DOHH2 (cell line): ENCODE measurements at regions not wholly inside any gene's neighbourhood (a gene's known extent, or its start where the extent isn't known, plus 50 kb on each side); places are given as distances from the start of the nearest gene placed in this dataset.

Experiments used
- H3F3A ChIP-seq: fragments of 200-600 bp; sonication (generic), shearing (Covaris generic); 2 replicates; pipeline ENCODE4 v1.6.0; 2016; ENCODE audit warnings: antibody characterized with exemption, mild to moderate bottlenecking; ENCODE audit not compliant: control insufficient read depth, insufficient read depth
- H3K27ac ChIP-seq: fragments of 200-600 bp; sonication (generic); 2 replicates; pipeline ENCODE4 v1.5.1; 2014; ENCODE audit warnings: low read depth, mild to moderate bottlenecking, low read length, moderate library complexity
- H3K27me3 ChIP-seq: fragments of 200-600 bp; sonication (generic); 2 replicates; pipeline ENCODE4 v1.6.1; 2014; ENCODE audit warnings: mild to moderate bottlenecking, low read length, mixed read lengths; ENCODE audit not compliant: control insufficient read depth
- H3K36me3 ChIP-seq: fragments of 200-600 bp; sonication (generic); 2 replicates; pipeline ENCODE4 v1.6.1; 2014; ENCODE audit warnings: mild to moderate bottlenecking, low read length, moderate library complexity, mixed read lengths; ENCODE audit not compliant: control insufficient read depth
- H3K4me1 ChIP-seq: fragments of 200-600 bp; sonication (generic); 2 replicates; pipeline ENCODE4 v1.6.1; 2014; ENCODE audit warnings: mild to moderate bottlenecking, low read length, mixed read lengths; ENCODE audit not compliant: control insufficient read depth
- H3K4me2 ChIP-seq: fragments of 200-600 bp; sonication (generic); 2 replicates; pipeline ENCODE4 v1.6.0; 2014; ENCODE audit warnings: mild to moderate bottlenecking, low read length, moderate library complexity
- H3K4me3 ChIP-seq: fragments of 200-600 bp; sonication (generic); 2 replicates; pipeline ENCODE4 v1.5.1; 2014; ENCODE audit warnings: mild to moderate bottlenecking, low read length, mixed read lengths
- H3K79me2 ChIP-seq: fragments of 200-600 bp; sonication (generic); 2 replicates; pipeline ENCODE4 v1.6.1; 2014; ENCODE audit warnings: mild to moderate bottlenecking, low read length, mixed read lengths; ENCODE audit not compliant: control insufficient read depth
- H3K9me2 ChIP-seq: fragments of 200-600 bp; sonication (generic); replicated peaks from 2 replicates; pipeline ENCODE4 v1.6.1; 2014; ENCODE audit warnings: mild to moderate bottlenecking, low read length, mixed read lengths; ENCODE audit not compliant: control insufficient read depth
- H3K9me3 ChIP-seq: fragments of 200-600 bp; sonication (generic); 2 replicates; pipeline ENCODE4 v1.6.1; 2014; ENCODE audit warnings: antibody characterized with exemption, low read length, mixed read lengths; ENCODE audit not compliant: control insufficient read depth, insufficient read depth
- H4K20me1 ChIP-seq: fragments of 200-600 bp; sonication (generic); 2 replicates; pipeline ENCODE4 v1.6.0; 2014; ENCODE audit warnings: low read depth, mild to moderate bottlenecking, antibody characterized with exemption, low read length, moderate library complexity; ENCODE audit not compliant: control insufficient read depth, insufficient read depth
- EZH2phosphoT487 ChIP-seq: fragments of 200-600 bp; sonication (generic); IDR thresholded peaks from 2 replicates; pipeline ENCODE4 v1.6.1; 2017; ENCODE audit warnings: borderline replicate concordance, mild to moderate bottlenecking, antibody characterized with exemption, low read length, moderate library complexity, mixed read lengths
- TF ChIP-seq, protein P1 (sequence below): fragments of 200-600 bp; sonication (generic); IDR thresholded peaks from one replicate; pipeline ENCODE4 v1.5.1; 2014; ENCODE audit warnings: antibody characterized with exemption, mild to moderate bottlenecking, low read depth, low read length; ENCODE audit not compliant: poor library complexity, severe bottlenecking

GRCh38 chr11:70775386-70776075 is 377.2 kb downstream of the CTTN start:
- TF ChIP-seq, protein P1, sequence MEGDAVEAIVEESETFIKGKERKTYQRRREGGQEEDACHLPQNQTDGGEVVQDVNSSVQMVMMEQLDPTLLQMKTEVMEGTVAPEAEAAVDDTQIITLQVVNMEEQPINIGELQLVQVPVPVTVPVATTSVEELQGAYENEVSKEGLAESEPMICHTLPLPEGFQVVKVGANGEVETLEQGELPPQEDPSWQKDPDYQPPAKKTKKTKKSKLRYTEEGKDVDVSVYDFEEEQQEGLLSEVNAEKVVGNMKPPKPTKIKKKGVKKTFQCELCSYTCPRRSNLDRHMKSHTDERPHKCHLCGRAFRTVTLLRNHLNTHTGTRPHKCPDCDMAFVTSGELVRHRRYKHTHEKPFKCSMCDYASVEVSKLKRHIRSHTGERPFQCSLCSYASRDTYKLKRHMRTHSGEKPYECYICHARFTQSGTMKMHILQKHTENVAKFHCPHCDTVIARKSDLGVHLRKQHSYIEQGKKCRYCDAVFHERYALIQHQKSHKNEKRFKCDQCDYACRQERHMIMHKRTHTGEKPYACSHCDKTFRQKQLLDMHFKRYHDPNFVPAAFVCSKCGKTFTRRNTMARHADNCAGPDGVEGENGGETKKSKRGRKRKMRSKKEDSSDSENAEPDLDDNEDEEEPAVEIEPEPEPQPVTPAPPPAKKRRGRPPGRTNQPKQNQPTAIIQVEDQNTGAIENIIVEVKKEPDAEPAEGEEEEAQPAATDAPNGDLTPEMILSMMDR: no peak
- TF ChIP-seq EZH2phosphoT487: no peak
- Histone ChIP-seq H3K4me1 (no peaks in the 10 kb centered on the region), H3K27me3 (no peaks in the 10 kb centered on the region), H3K4me2 (no peak overlapping the region), H3K79me2 (no peaks in the 10 kb centered on the region), H3F3A (no peaks in the 10 kb centered on the region), H3K36me3 (no peaks in the 10 kb centered on the region), H4K20me1 (no peaks in the 10 kb centered on the region), H3K9me2 (no peaks in the 10 kb centered on the region), H3K4me3 (no peak overlapping the region), H3K27ac (no peak overlapping the region), H3K9me3 (no peaks in the 10 kb centered on the region)

GRCh38 chr11:70776914-70777532 is 378.7 kb downstream of the CTTN start:
- Histone ChIP-seq H3K36me3 (no peaks in the 10 kb centered on the region), H3K27ac (no peak overlapping the region)

GRCh38 chr11:70778883-70779282 is 380.6 kb downstream of the CTTN start:
- Histone ChIP-seq H3K9me3 (no peaks in the 10 kb centered on the region), H3F3A (no peaks in the 10 kb centered on the region), H3K4me3 (no peak overlapping the region), H3K27ac (no peak overlapping the region), H3K79me2 (no peaks in the 10 kb centered on the region), H3K27me3 (no peaks in the 10 kb centered on the region), H4K20me1 (no peaks in the 10 kb centered on the region), H3K9me2 (no peaks in the 10 kb centered on the region), H3K4me1 (no peaks in the 10 kb centered on the region), H3K36me3 (no peaks in the 10 kb centered on the region), H3K4me2 (no peak overlapping the region)
- no peak for TF ChIP-seq EZH2phosphoT487
- TF ChIP-seq, protein P1: no peak

More at GRCh38 chr11:70776914-70777532, 378.7 kb downstream of the CTTN start:
- H3K4me2 ChIP-seq: no peak overlapping the region
- no peaks in the 10 kb centered on the region for H3K4me1 ChIP-seq
- no peaks in the 10 kb centered on the region for H3K27me3 ChIP-seq
- no peaks in the 10 kb centered on the region for H4K20me1 ChIP-seq
- H3K4me3 ChIP-seq: no peak overlapping the region
- TF ChIP-seq EZH2phosphoT487: no peak
- TF ChIP-seq, protein P1: no peak
- no peaks in the 10 kb centered on the region for H3K9me3 ChIP-seq
- H3K79me2 ChIP-seq: no peaks in the 10 kb centered on the region
- no peaks in the 10 kb centered on the region for H3F3A ChIP-seq
- H3K9me2 ChIP-seq: no peaks in the 10 kb centered on the region
